ENCODE measurements at regions not wholly inside any gene's neighbourhood (a gene's known extent, or its start where the extent isn't known, plus 50 kb on each side); places are given as distances from the start of the nearest gene placed in this dataset.
A peak's percentile ranks its signal among the peaks of the same experiment; 100 is the strongest.

GRCh38 chr18:21162786-21163185 is 51.2 kb upstream of the ROCK1 start:
- in situ Hi-C loops (cut with HindIII; ENCODE audit: low pct_unique_long_range_greater_than_20kb, low sequenced_read_pairs): no loop called here

GRCh38 chr18:21163647-21164547 is 52.3 kb upstream of the ROCK1 start:
- in situ Hi-C loops (cut with HindIII; ENCODE audit: low pct_unique_long_range_greater_than_20kb, low sequenced_read_pairs): no loop called here
- no peak for DNase-seq (ENCODE audit: low read depth)

More at GRCh38 chr18:21162786-21163185, 51.2 kb upstream of the ROCK1 start:
- DNase-seq (ENCODE audit: low read depth): no peak

- in situ Hi-C loops (cut with HindIII; ENCODE audit: low pct_unique_long_range_greater_than_20kb, low sequenced_read_pairs): no loop called here
- DNase-seq (ENCODE audit: low read depth): no peak
These were observed 53.0 kb upstream of the ROCK1 start for GRCh38 chr18:21164548-21165095.

GRCh38 chr18:21167641-21168377 is 56.2 kb upstream of the ROCK1 start:
- DNase-seq (ENCODE audit: low read depth): no peak
- in situ Hi-C loops (cut with HindIII; ENCODE audit: low pct_unique_long_range_greater_than_20kb, low sequenced_read_pairs): no loop called here

- in situ Hi-C loops (cut with HindIII; ENCODE audit: low pct_unique_long_range_greater_than_20kb, low sequenced_read_pairs): no loop called here
- DNase-seq (ENCODE audit: low read depth): no peak
These were observed 57.3 kb upstream of the ROCK1 start for GRCh38 chr18:21168880-21169279.

- in situ Hi-C loops (cut with HindIII; ENCODE audit: low pct_unique_long_range_greater_than_20kb, low sequenced_read_pairs): no loop called here
These were observed 64.2 kb upstream of the GREB1L start for GRCh38 chr18:21177822-21178221.

GRCh38 chr18:21179590-21180220 is 62.3 kb upstream of the GREB1L start:
- in situ Hi-C loops (cut with HindIII; ENCODE audit: low pct_unique_long_range_greater_than_20kb, low sequenced_read_pairs): no loop called here
- DNase-seq (ENCODE audit: low read depth): peak; percentile 17

More at GRCh38 chr18:21177822-21178221, 64.2 kb upstream of the GREB1L start:
- no peak for DNase-seq (ENCODE audit: low read depth)

- DNase-seq (ENCODE audit: low read depth): no peak
- in situ Hi-C loops (cut with HindIII; ENCODE audit: low pct_unique_long_range_greater_than_20kb, low sequenced_read_pairs): no loop called here
These were observed 61.4 kb upstream of the GREB1L start for GRCh38 chr18:21180588-21180987.

GRCh38 chr18:21181766-21182165 is 60.3 kb upstream of the GREB1L start:
- in situ Hi-C loops (cut with HindIII; ENCODE audit: low pct_unique_long_range_greater_than_20kb, low sequenced_read_pairs): no loop called here

GRCh38 chr18:21183670-21184069 is 58.4 kb upstream of the GREB1L start:
- no peak for DNase-seq (ENCODE audit: low read depth)
- in situ Hi-C loops (cut with HindIII; ENCODE audit: low pct_unique_long_range_greater_than_20kb, low sequenced_read_pairs): no loop called here

More at GRCh38 chr18:21181766-21182165, 60.3 kb upstream of the GREB1L start:
- no peak for DNase-seq (ENCODE audit: low read depth)

GRCh38 chr18:21184396-21184996 is 57.5 kb upstream of the GREB1L start:
- in situ Hi-C loops (cut with HindIII; ENCODE audit: low pct_unique_long_range_greater_than_20kb, low sequenced_read_pairs): no loop called here
- DNase-seq (ENCODE audit: low read depth): no peak

GRCh38 chr18:21187886-21188285 is 54.1 kb upstream of the GREB1L start:
- no peak for DNase-seq (ENCODE audit: low read depth)
- in situ Hi-C loops (cut with HindIII; ENCODE audit: low pct_unique_long_range_greater_than_20kb, low sequenced_read_pairs): no loop called here

- no peak for DNase-seq (ENCODE audit: low read depth)
- in situ Hi-C loops (cut with HindIII; ENCODE audit: low pct_unique_long_range_greater_than_20kb, low sequenced_read_pairs): no loop called here
These were observed 50.3 kb upstream of the GREB1L start for GRCh38 chr18:21191596-21192307.
